ENCODE measurements at regions not wholly inside any gene's neighbourhood (a gene's known extent, or its start where the extent isn't known, plus 50 kb on each side); places are given as distances from the start of the nearest gene placed in this dataset.

- DNase-seq (ENCODE audit: low spot score), result no peak
Measured at GRCh38 chr12:125271892-125272291, 206.7 kb downstream of the AACS start.

GRCh38 chr12:125272383-125272933 lies 207.2 kb downstream of the AACS start:
- DNase-seq (ENCODE audit: low spot score), result no peak

GRCh38 chr12:125276567-125276966 lies 211.3 kb downstream of the AACS start:
- DNase-seq (ENCODE audit: low spot score), result no peak

- DNase-seq (ENCODE audit: low spot score), result no peak
Measured at GRCh38 chr12:125280482-125281377, 215.5 kb downstream of the AACS start.

GRCh38 chr12:125282921-125283320 lies 217.7 kb downstream of the AACS start:
- no peak for DNase-seq (ENCODE audit: low spot score)

- no peak for DNase-seq (ENCODE audit: low spot score)
Measured at GRCh38 chr12:125283521-125283920, 218.3 kb downstream of the AACS start.

GRCh38 chr12:125284087-125284486 lies 218.9 kb downstream of the AACS start:
- DNase-seq (ENCODE audit: low spot score), result no peak

- no peak for DNase-seq (ENCODE audit: low spot score)
Measured at GRCh38 chr12:125284945-125285685, 219.9 kb downstream of the AACS start.

- DNase-seq (ENCODE audit: low spot score), result no peak
Measured at GRCh38 chr12:125286005-125286727, 220.9 kb downstream of the AACS start.

- no peak for DNase-seq (ENCODE audit: low spot score)
Measured at GRCh38 chr12:125287155-125287847, 222.1 kb downstream of the AACS start.

- no peak for DNase-seq (ENCODE audit: low spot score)
Measured at GRCh38 chr12:125288931-125289928, 224.0 kb downstream of the AACS start.

- DNase-seq (ENCODE audit: low spot score), result no peak
Measured at GRCh38 chr12:125289970-125290369, 224.7 kb downstream of the AACS start.

- no peak for DNase-seq (ENCODE audit: low spot score)
Measured at GRCh38 chr12:125292700-125293099, 227.5 kb downstream of the AACS start.

GRCh38 chr12:125295550-125295949 lies 230.3 kb downstream of the AACS start:
- DNase-seq (ENCODE audit: low spot score), result no peak

- DNase-seq (ENCODE audit: low spot score), result no peak
Measured at GRCh38 chr12:125296701-125297100, 231.5 kb downstream of the AACS start.

- no peak for DNase-seq (ENCODE audit: low spot score)
Measured at GRCh38 chr12:125299840-125300239, 234.6 kb downstream of the AACS start.

GRCh38 chr12:125300249-125300648 lies 235.0 kb downstream of the AACS start:
- DNase-seq (ENCODE audit: low spot score), result no peak

- no peak for DNase-seq (ENCODE audit: low spot score)
Measured at GRCh38 chr12:125303337-125303736, 238.1 kb downstream of the AACS start.

GRCh38 chr12:125304029-125304428 lies 238.8 kb downstream of the AACS start:
- no peak for DNase-seq (ENCODE audit: low spot score)

- no peak for DNase-seq (ENCODE audit: low spot score)
Measured at GRCh38 chr12:125305231-125305630, 240.0 kb downstream of the AACS start.

Measured in AG08396 (cell line).